Right forelimb (tissue), 1 donor: ENCODE measurements at regions not wholly inside any gene's neighbourhood (a gene's known extent, or its start where the extent isn't known, plus 50 kb on each side); places are given as distances from the start of the nearest gene placed in this dataset.

Experiments
- DNase-seq: peaks from one replicate; pipeline ENCODE4 v3.0.0-alpha.2; 2018

DNA sequence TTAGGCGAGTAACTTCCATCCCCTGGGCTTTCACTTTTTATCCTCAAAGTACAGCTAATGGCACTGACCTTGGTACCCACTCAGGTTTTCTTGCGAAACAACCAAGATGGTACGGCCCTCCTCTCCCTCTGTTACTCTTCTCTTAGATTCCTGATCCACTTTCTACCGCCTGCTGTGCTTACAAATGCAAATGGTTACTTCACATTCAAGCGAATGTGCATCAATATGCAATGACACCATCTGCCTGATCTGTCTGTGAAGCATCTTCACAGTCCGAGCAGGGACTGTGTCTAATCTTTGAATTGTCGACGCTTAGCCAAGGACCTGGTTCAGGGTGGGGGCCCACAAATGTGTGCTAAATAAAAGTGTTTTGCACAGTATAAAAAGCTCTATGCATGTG, 112.2 kb downstream of the TRIB2 start:
- DNase-seq: no peak

DNA sequence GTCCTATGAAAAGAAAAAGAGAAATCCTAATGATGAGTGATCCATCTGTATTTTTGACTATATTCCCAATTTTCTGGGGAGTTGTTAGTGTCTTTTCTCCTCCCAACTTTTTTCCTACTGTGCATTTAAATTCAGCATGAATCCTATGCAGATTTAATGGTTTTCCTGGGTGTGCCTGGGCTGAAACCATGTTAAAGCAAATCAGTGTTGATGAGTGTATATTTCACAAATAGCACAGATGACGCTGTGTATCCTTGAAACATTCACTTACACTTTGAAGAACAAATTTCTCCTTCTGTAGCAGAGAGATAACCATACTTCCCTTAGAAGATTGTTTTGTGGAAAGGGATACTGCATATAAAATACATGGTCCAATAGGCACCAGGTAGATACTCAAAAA, 114.3 kb downstream of the TRIB2 start:
- no peak for DNase-seq

- no peak for DNase-seq
Observed at GRCh38 chr2:12834239-12834638, 117.5 kb downstream of the TRIB2 start.

DNA sequence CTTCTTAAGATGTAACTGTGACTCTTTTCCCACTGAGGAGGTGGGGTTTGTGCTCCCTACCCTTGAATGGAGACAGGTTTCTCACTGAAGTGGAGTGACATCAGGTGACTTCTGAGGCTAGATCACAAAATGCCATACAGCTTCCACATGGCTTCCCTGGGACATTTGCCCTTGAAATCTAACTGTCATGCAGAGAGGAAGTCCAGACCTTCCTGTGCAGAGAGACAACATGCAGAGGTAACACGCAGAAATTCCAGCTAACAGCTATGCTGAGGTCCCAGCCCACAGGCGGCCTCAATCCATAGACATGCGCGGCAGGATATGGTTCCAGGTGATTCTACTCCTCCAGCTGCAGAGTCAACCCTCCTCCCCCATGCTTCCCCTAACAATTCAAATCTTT, 119.0 kb downstream of the TRIB2 start:
- DNase-seq: no peak

GRCh38 chr2:12839339-12839738, 122.6 kb downstream of the TRIB2 start:
- DNase-seq: no peak

- DNase-seq: no peak
Observed at GRCh38 chr2:12841021-12841420, 124.3 kb downstream of the TRIB2 start.

DNA sequence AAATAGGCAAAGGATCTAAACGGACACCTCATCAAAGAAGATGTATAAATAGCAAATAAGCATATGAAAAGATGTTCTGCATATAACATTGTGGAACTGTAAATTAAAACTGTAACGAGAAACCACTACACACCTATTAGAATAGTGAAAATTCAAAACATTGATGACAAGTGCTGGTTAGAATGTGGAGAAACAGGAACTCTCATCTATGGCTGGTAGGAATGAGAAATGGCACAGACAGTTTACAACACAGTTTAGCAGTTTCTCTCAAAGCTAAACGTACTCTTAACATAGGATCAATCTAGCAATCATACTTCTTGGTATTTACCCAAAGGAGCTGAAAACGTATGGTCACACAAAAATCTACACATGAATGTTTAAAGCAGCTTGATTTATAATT, 126.2 kb downstream of the TRIB2 start:
- DNase-seq: no peak

DNA sequence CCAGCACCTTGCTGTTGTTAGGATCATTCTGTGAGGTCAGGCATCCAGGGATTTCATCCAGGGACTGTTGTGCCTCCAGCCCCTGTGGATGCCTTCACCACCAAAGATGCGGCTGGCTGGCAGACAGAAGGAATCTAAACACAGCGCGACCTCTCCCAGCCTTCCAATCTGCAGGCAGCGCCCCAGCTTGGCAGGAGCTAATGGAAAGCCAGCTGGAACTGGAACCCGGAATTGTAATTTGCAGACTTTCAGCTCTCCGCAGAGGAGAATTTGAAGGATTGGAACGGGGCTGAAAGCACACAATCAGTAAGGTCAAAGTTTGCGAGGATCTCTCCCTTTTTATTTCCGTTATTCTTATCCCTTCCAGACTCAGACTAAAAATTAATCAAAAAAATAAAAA, 127.8 kb downstream of the TRIB2 start:
- peak; percentile 65 for DNase-seq

DNA sequence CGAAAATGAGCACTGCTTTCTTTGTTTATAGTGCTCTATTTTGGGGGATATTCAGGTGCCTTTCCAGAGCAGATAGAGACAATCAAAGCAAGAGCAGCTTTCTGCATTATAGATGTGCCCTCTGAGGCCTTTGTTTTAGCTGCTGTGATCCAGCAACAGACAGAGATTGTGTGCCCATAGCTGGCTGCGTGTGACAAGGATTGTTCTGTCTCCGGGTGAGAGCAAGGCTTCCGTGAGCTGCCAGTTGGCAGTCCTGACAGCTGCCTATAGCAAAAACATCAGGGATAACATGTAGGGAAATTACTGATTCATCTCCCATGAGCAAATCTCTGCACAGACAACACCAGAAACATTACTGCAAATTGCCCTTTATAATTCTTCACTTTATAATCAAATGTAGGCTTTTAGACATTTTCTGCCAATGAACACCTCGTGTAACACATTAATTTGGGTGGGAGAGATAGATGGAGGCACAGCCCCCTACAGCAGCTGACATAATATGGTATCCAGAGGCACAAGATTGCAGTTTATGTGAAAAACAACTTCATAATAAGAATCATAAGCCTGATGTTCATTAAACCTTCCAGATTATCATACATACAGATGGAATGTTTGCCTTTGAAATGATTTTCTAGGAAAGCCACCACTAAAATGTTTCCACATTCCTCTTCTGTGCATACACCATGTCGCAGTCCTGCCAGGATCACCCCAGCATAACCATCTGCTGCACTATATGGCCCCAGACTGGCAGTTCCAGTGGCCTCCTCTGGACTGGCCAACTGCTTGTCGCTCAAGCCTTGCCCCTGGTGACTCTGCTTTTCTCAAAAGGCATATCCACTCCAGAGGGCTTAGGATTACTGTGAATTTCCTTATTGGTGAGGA, 131.2 kb downstream of the TRIB2 start:
- DNase-seq: no peak

DNA sequence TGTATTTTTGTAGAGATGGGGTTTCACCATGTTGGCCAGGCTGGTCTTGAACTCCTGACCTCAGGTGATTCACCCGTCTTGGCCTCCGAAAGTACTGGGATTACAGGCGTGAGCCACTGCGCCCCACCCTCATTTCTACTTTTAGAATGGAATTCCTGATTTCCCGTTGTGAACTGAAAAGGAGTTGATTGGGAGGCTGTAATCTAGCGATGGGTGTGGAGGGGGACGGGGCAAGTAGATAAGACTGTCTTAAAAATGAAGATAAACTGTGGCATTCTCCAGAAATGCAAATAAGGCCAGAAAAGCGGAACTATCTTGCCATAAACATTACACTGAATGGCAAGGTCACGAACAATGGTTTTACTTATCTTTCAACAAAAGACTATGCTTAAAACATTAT, 135.4 kb downstream of the TRIB2 start:
- DNase-seq: no peak

DNA sequence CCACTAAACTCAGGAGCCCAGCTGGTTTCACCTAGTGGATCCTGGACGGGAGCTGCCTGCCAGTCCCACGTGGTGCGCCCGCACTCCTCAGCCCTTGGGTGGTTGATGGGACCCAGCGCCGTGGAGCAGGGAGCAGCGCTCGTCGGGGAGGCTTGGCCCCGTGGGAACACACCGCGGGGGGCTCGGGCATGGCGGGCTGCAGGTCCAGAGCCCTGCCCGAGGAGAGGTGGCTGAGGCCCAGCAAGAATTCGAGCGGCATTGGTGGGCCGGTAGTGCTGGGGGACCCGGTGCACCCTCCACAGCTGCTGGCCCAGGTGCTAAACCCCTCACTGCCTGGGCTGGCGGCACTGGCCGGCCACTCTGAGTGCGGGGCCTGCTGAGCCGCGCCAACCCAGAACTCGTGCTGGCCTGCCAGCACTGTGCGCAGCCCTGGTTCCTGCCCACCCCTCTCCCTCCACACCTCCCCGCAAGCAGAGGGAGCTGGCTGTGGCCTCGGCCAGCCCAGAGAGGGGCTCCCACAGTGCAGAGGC, 137.3 kb downstream of the TRIB2 start:
- DNase-seq: no peak

DNA sequence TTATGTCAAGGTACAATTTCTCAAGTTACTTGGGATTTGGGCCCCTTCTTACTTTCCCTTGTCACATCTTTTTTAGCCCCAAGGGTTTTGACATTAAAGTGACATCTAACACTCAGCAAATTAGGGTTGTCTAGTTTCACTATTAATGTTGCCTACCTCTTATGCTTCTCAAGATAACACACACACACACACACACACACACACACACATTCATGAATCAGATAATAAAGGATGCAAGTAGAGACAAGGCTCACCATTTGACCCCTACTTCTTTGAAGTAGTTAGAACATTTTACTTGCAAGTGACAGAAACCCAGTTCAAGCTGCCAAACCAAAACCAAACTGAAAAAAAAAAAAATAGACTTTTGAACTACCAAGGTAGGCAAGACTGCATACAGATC, 138.8 kb downstream of the TRIB2 start:
- DNase-seq: no peak

DNA sequence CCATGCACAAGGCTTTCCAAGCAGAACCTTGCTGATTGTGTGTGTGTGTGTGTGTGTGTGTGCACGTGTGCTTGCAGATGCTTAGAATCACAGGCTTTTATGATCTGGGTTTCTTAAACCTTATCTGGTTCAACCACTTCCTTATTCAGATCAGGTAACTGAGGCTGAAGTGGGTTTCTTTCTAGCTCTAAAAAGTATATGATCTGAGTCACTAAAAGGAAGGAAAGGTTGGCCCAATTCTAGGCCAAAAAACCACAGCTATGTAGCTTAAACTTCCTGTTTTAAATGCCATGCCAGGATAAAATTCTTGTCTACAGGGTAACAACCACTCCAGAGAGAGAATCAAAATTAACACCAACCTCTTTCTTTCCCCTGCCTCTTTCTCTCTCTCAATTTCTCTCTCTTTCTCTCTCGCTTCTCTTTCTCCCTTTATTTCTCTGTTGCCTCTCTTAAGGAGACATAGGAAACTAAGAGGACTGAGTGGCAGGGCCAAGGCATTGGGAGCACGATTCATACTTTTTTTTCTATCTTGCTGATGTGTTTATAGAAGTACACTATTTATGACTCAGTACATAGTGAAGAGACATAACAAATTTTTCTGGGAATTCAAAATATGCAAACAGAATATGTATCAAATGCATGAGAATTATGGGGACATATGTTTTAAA, 140.3 kb downstream of the TRIB2 start:
- no peak for DNase-seq

- no peak for DNase-seq
Observed at GRCh38 chr2:12857891-12858290, 141.2 kb downstream of the TRIB2 start.

DNA sequence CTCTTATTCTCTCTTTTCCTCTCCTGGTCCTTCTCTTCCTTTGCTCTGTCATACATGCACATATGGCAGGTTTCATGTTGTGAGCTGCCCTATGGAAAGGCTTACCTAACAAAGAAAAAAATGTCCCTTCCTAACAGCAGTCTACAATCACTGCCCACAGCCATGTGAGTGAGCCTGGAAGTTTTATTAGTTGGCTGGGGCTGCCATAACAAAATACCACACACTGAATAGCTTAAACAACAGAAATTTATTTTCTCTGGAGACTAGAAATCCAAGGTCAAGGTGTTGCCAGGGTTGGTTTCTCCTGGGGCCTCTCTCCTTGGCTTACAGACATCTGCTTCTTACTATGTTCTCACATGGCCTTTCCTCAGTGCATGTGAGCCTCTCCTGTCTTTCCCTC, 142.1 kb downstream of the TRIB2 start:
- no peak for DNase-seq

DNA sequence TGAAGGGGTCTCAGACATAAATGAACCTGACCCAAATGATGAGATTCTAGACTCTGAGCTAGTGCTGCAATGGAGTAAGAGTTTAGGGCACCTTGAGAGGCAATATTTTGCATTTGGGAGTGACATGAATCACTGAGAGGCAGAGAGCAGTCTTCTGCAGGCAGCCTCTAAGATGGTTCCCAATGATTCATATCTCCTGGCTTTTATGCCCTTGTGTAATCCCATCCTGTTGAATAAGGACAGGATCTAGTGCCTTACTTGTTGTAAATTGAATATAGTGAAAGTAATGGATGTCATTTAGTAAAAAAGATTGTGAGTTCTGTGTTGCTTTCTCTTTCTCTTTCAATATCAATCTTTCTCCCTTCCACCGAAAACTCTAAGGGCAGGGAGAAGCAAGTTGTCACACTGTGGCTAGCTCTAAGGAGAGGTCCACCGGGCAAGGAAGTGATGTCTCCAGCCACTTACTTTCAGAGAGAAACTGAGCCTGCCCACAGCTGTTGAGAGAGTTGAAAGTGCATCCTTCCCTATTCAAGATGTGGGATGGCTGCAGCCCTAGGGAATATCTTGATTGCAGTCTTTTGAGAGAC, 144.7 kb downstream of the TRIB2 start:
- DNase-seq: no peak

DNA sequence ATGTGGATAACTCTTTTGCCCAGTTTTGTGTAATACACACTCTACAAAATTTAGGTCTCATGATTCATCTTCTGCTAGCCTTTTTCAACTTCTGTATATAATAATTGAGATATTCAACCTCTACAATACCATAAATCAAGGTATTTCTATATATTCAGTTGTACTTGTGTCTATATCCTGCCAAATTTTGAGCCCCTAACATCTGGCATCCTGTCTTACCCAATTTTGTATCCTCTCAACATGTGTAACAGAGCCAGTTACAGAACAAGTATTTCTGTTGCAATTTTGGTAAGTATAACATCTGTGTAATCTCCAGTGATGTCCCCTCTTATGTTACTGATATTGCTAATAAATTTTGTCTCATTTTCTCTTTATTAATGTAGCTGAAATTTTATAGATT, 145.8 kb downstream of the TRIB2 start:
- DNase-seq: no peak

DNA sequence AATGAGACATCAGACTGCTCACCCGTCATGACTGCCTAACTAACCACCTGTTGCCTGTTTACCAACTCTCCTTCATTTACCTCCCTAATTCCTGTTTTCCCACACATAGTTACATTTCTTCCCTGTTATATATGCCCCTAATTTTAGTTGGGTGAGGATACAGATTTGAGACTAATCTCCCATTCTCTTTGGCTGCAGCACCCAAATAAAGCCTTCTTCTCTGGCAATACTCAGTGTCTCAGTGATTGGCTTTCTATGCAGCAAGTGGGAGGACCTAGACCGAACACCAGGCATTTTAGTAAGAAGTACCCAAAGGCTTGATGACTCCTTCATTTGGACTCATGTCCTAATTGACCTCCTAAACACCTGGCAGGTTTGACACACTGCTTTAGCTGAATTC, 147.2 kb downstream of the TRIB2 start:
- no peak for DNase-seq

GRCh38 chr2:12867631-12868287, 151.0 kb downstream of the TRIB2 start:
- DNase-seq: no peak

DNA sequence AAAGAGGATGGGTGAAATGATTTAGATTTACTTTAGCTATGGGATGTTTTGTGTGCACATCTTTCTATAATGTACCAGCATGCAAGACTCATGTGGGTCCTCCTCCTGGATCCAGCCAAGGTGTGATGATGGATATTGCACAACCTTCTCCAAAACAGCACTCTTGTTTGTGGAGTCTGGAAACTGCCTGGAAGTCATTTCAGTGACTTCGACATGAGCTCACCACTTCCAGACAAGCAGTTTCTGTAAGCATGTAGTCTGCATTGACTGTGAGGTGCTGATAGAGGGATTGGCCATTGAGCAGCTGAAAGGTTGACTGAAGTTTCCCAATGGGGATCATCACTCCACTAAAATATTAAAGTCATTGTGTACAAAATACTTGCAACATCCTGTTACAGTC, 154.0 kb downstream of the TRIB2 start:
- DNase-seq: no peak

- no peak for DNase-seq
Observed at GRCh38 chr2:12871694-12872315, 155.1 kb downstream of the TRIB2 start.

DNA sequence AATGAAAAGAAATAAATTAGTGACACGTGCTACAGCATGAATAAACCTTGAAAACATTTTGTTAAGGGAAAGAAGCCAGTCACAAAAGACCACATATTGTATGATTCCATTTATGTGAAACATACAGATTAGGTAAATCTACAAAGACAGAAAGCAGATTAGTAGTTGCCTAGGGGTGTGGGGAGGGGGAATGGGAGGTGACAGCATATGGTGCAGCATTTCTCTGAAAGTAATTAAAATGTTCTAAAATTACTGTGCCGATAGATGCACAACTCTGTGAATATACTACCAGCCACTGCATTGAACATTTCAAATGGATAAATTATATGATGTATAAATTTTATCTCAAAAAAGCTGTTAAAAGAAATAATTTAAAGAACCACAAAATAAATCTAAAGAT, 161.0 kb downstream of the TRIB2 start:
- no peak for DNase-seq

GRCh38 chr2:12879649-12880048, 162.9 kb downstream of the TRIB2 start:
- no peak for DNase-seq
